Kidney (tissue), 13 donors: ENCODE measurements at regions not wholly inside any gene's neighbourhood (a gene's known extent, or its start where the extent isn't known, plus 50 kb on each side); places are given as distances from the start of the nearest gene placed in this dataset.

Source experiments
- DNase-seq, 5 donors: peaks; one replicate each; pipeline ENCODE4 v3.0.0-alpha.2; 2013 to 2020
- FAIRE-seq: peaks from 2 replicates; lab custom pipeline; 2012; peaks lifted over from hg19 to GRCh38; lab: Jason Lieb, UNC
- H3K27ac ChIP-seq, 2 donors: one replicate each; pipeline ENCODE4 v1.7.0; 2013; ENCODE audit warnings: low read depth in 2 of 2, low read length in 2 of 2, inconsistent platforms in 1 of 2
- H3K27me3 ChIP-seq: one replicate; pipeline ENCODE4 v1.7.1; 2013; ENCODE audit warnings: low read length, inconsistent platforms; ENCODE audit not compliant: control insufficient read depth, insufficient read depth
- H3K36me3 ChIP-seq, 3 donors: one replicate each; pipeline versions ENCODE4 v1.7.0 to v1.7.1; 2013; ENCODE audit warnings: low read length in 3 of 3, control low read depth in 1 of 3, inconsistent platforms in 1 of 3; ENCODE audit not compliant: insufficient read depth in 3 of 3, control insufficient read depth in 2 of 3
- H3K4me1 ChIP-seq, 3 donors: one replicate each; pipeline versions ENCODE4 v1.7.0 to v1.7.1; 2013; ENCODE audit warnings: low read length in 3 of 3, inconsistent platforms in 1 of 3, low read depth in 1 of 3; ENCODE audit not compliant: control insufficient read depth in 2 of 3, insufficient read depth in 2 of 3
- H3K4me3 ChIP-seq, 3 donors: one replicate each; pipeline versions ENCODE4 v1.7.0 to v1.8.1; 2013; ENCODE audit warnings: low read length in 3 of 3, control low read depth in 1 of 3, inconsistent platforms in 1 of 3
- H3K9ac ChIP-seq, 3 donors: one replicate each; pipeline versions ENCODE4 v1.7.0 to v1.7.1; 2013; ENCODE audit warnings: low read length in 3 of 3, control low read depth in 1 of 3, inconsistent platforms in 1 of 3
- H3K9me3 ChIP-seq, 3 donors: one replicate each; pipeline versions ENCODE4 v1.7.0 to v1.7.1; 2013; ENCODE audit warnings: low read length in 3 of 3, control low read depth in 1 of 3, inconsistent platforms in 1 of 3; ENCODE audit not compliant: control insufficient read depth in 2 of 3, insufficient read depth in 1 of 3
- CTCF ChIP-seq: IDR thresholded peaks from 3 replicates; pipeline ENCODE4 v1.5.1; 2012; ENCODE audit warnings: mild to moderate bottlenecking, moderate library complexity, borderline replicate concordance; ENCODE audit not compliant: insufficient read depth; ENCODE audit errors: extremely low read depth
- intact Hi-C: fragments of 100-400 bp; cut with DNase I; formaldehyde crosslinking; loops from one replicate; pipeline ENCODE4 v1.11.1; 2022
- donor health status: control.
- donor health status: control.
- donor health status: control.
- donor health status: control.
- donor health status: control.
- donor health status: DM: yes; HTN: yes; CAD: no.
- donor health status: Normal renal cell carcinoma (clear cell type).

- Histone ChIP-seq H3K9me3 (no peaks in the 10 kb centered on the region), H3K9ac (no peak overlapping the region), H3K4me1 (no peaks in the 10 kb centered on the region), H3K36me3 (no peaks in the 10 kb centered on the region), H3K27me3 (no peaks in the 10 kb centered on the region), H3K27ac (no peak overlapping the region), H3K4me3 (no peak overlapping the region)
- intact Hi-C loops = no loop called here
- DNase-seq (no peak), FAIRE-seq (peak; percentile 52)
- no peak for TF ChIP-seq CTCF
These were observed 96.6 kb upstream of the DMD start for GRCh38 chrX:33307911-33308354.

- intact Hi-C loops = no loop called here
These were observed 87.3 kb upstream of the DMD start for GRCh38 chrX:33298622-33299021.

GRCh38 chrX:33285550-33285949 is 74.2 kb upstream of the DMD start:
- no peaks in the 10 kb centered on the region for H3K9me3 ChIP-seq
- TF ChIP-seq CTCF = no peak
- intact Hi-C loops = no loop called here
- no peak overlapping the region for H3K27ac ChIP-seq
- H3K36me3 ChIP-seq = no peaks in the 10 kb centered on the region
- no peak overlapping the region for H3K4me3 ChIP-seq
- H3K9ac ChIP-seq = no peak overlapping the region
- DNase-seq (no peak), FAIRE-seq (no peak)
- H3K4me1 ChIP-seq = no peaks in the 10 kb centered on the region
- no peaks in the 10 kb centered on the region for H3K27me3 ChIP-seq

More at GRCh38 chrX:33298622-33299021, 87.3 kb upstream of the DMD start:
- FAIRE-seq (no peak), DNase-seq (no peak)
- Histone ChIP-seq H3K9ac (no peak overlapping the region), H3K9me3 (no peaks in the 10 kb centered on the region), H3K4me1 (no peaks in the 10 kb centered on the region), H3K27ac (no peak overlapping the region), H3K27me3 (no peaks in the 10 kb centered on the region), H3K36me3 (no peaks in the 10 kb centered on the region), H3K4me3 (no peak overlapping the region)
- no peak for TF ChIP-seq CTCF

- intact Hi-C loops = no loop called here
- no peak overlapping the region for H3K9ac ChIP-seq
- no peaks in the 10 kb centered on the region for H3K36me3 ChIP-seq
- no peaks in the 10 kb centered on the region for H3K4me1 ChIP-seq
- H3K27me3 ChIP-seq = no peaks in the 10 kb centered on the region
- TF ChIP-seq CTCF = no peak
- DNase-seq = no peak
- no peak overlapping the region for H3K27ac ChIP-seq
- no peak for FAIRE-seq
- H3K4me3 ChIP-seq = no peak overlapping the region
- no peaks in the 10 kb centered on the region for H3K9me3 ChIP-seq
These were observed 65.7 kb upstream of the DMD start for GRCh38 chrX:33277046-33277445.
